ENCODE measurements at regions not wholly inside any gene's neighbourhood (a gene's known extent, or its start where the extent isn't known, plus 50 kb on each side); places are given as distances from the start of the nearest gene placed in this dataset.

DNA sequence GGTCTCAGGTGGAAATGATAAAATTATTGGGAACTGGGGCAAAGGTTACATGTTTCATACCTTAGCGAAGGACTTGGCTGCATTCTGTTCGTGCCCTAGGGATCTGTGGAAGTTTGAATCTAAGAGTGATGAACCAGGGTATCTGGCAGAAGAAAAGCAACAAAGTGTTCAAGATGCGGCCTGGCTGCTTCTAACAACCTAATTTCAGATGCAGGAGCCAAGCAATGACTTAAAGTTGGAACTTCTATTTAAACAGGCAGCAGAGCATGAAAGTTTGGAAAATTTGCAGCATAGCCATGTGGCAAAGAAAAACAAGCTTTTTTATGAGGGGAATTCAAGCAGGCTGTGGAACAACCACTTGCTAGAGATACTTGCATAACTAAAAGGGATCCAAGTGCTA, 73.5 kb downstream of the CD24 start:
- no peak for TF ChIP-seq CTCF (IDR thresholded peaks at IDR 0.05; ENCODE audit: borderline replicate concordance)
- H3K9me3 ChIP-seq (replicated peaks), result peaks cover 30% of the 10 kb centered on the region
- no peaks in the 10 kb centered on the region for H3K4me1 ChIP-seq
- no peak for DNase-seq
- H3K27me3 ChIP-seq (ENCODE audit: low read depth), result peaks cover 9% of the 10 kb centered on the region
- intact Hi-C loops (cut with micrococcal nuclease), result no loop called here
- no peak overlapping the region for H3K4me3 ChIP-seq
- no peaks in the 10 kb centered on the region for H3K36me3 ChIP-seq
- H3K27ac ChIP-seq (replicated peaks), result no peak overlapping the region

- no peak overlapping the region for H3K4me3 ChIP-seq
- intact Hi-C loops (cut with micrococcal nuclease), result no loop called here
- no peaks in the 10 kb centered on the region for H3K36me3 ChIP-seq
- no peaks in the 10 kb centered on the region for H3K4me1 ChIP-seq
- TF ChIP-seq CTCF (IDR thresholded peaks at IDR 0.05; ENCODE audit: borderline replicate concordance), result no peak
- no peak overlapping the region for H3K27ac ChIP-seq (replicated peaks)
- H3K9me3 ChIP-seq (replicated peaks), result peaks cover 30% of the 10 kb centered on the region
- H3K27me3 ChIP-seq (ENCODE audit: low read depth), result peaks cover 19% of the 10 kb centered on the region
- no peak for DNase-seq
Observed at GRCh38 chr6:106899697-106900096, 74.8 kb downstream of the CD24 start.

DNA sequence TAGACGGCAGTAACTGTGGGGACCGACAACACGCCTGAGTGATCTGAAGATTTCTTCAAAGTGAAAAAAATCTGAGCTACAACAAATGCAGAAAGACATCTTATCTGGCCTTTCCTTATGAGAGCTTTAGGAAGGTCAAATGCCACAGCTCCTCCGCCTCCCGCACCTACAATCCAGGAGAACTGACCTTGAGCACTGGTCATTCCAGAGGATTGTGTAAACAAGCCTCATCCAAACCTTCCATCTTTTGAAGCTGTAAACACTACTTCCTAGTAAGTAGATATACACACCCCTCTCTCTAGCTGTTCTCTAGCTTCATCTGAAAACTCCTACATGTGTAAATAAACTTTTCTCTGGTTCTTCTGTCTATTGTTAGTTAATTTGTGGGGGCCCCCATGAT, 76.9 kb downstream of the CD24 start:
- no peak for TF ChIP-seq CTCF (IDR thresholded peaks at IDR 0.05; ENCODE audit: borderline replicate concordance)
- Histone ChIP-seq H3K27ac (replicated peaks) (no peak overlapping the region), H3K36me3 (no peaks in the 10 kb centered on the region), H3K9me3 (replicated peaks) (peaks cover 27% of the 10 kb centered on the region), H3K4me1 (no peaks in the 10 kb centered on the region), H3K4me3 (no peak overlapping the region), H3K27me3 (ENCODE audit: low read depth) (peaks cover 30% of the 10 kb centered on the region)
- intact Hi-C loops (cut with micrococcal nuclease), result no loop called here
- DNase-seq, result no peak

- Histone ChIP-seq H3K27me3 (ENCODE audit: low read depth) (peaks cover 45% of the 10 kb centered on the region), H3K27ac (replicated peaks) (no peak overlapping the region), H3K4me1 (no peaks in the 10 kb centered on the region), H3K9me3 (replicated peaks) (peaks cover 14% of the 10 kb centered on the region), H3K36me3 (no peaks in the 10 kb centered on the region), H3K4me3 (no peak overlapping the region)
- no peak for DNase-seq
- intact Hi-C loops (cut with micrococcal nuclease), result no loop called here
- no peak for TF ChIP-seq CTCF (IDR thresholded peaks at IDR 0.05; ENCODE audit: borderline replicate concordance)
Observed at GRCh38 chr6:106895703-106896040, 78.9 kb downstream of the CD24 start.

GRCh38 chr6:106894978-106895702, 79.4 kb downstream of the CD24 start:
- no peak for DNase-seq
- no peaks in the 10 kb centered on the region for H3K4me1 ChIP-seq
- H3K27me3 ChIP-seq (ENCODE audit: low read depth), result peaks cover 50% of the 10 kb centered on the region
- peaks cover 8% of the 10 kb centered on the region for H3K9me3 ChIP-seq (replicated peaks)
- no peak for TF ChIP-seq CTCF (IDR thresholded peaks at IDR 0.05; ENCODE audit: borderline replicate concordance)
- H3K4me3 ChIP-seq, result no peak overlapping the region
- H3K36me3 ChIP-seq, result no peaks in the 10 kb centered on the region
- no peak overlapping the region for H3K27ac ChIP-seq (replicated peaks)
- intact Hi-C loops (cut with micrococcal nuclease), result no loop called here

Data from left ventricle myocardium inferior (tissue), 1 donor.